Lower leg skin (tissue), 4 donors: ENCODE measurements at regions not wholly inside any gene's neighbourhood (a gene's known extent, or its start where the extent isn't known, plus 50 kb on each side); places are given as distances from the start of the nearest gene placed in this dataset.
"Not testable (repeated sequence)": the region's sequence is repeated elsewhere in the genome, so short reads cannot be mapped to it uniquely, and the experiment has no call there.

ENCODE experiments used
- DNase-seq, 2 donors: peaks; one replicate each; pipeline ENCODE4 v3.0.0-alpha.2; 2019; ENCODE audit warnings: low spot score in 2 of 2
- H3K4me3 ChIP-seq: fragments of 200-600 bp; sonication (generic); 2 replicates; pipeline ENCODE4 v1.5.1; 2017; ENCODE audit warnings: mild to moderate bottlenecking, low read depth; ENCODE audit not compliant: poor library complexity, severe bottlenecking
- POLR2A ChIP-seq, 2 donors: fragments of 450-650 bp; IDR thresholded peaks; one replicate each; pipeline ENCODE4 v1.6.1; 2016 to 2017; ENCODE audit warnings: antibody characterized with exemption in 2 of 2, mild to moderate bottlenecking in 1 of 2, moderate library complexity in 1 of 2
- WGBS, 2 donors: methylation state at CpG; one replicate each; pipeline ENCODE4 v1.1.5; 2018; 5-methylcytosine and 5-hydroxymethylcytosine counted together
- intact Hi-C: fragments of 100-400 bp; cut with DNase I; formaldehyde crosslinking; loops from one replicate; pipeline ENCODE4 v1.15.0; 2023; ENCODE audit warnings: low total_unique reads
- TF ChIP-seq, protein P1 (sequence below), 3 donors: fragments of 450-650 bp; IDR thresholded peaks; one replicate each; pipeline ENCODE4 v1.5.1; 2016; ENCODE audit warnings: antibody characterized with exemption in 3 of 3, mild to moderate bottlenecking in 3 of 3, moderate library complexity in 2 of 3

DNA sequence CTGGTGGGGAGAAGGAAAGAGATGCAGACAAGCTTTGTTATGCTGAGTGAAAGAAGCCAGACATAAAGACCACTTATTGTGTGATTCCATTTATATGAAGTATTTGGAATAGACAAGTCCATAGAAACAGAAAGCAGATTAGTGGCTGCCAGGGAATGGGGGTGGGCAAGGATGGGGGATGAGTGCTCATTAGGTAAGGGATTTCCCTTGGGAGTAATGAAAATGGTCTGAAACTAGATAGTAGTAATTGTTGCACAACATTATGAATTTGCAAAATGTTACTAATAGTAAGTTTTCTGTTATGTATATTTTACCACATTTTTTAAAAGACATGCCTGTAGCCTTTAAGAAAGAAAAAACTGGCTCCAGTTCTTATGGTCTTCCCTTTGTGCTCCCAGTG is 154.9 kb downstream of the LNPK start:
- TF ChIP-seq, protein P1, sequence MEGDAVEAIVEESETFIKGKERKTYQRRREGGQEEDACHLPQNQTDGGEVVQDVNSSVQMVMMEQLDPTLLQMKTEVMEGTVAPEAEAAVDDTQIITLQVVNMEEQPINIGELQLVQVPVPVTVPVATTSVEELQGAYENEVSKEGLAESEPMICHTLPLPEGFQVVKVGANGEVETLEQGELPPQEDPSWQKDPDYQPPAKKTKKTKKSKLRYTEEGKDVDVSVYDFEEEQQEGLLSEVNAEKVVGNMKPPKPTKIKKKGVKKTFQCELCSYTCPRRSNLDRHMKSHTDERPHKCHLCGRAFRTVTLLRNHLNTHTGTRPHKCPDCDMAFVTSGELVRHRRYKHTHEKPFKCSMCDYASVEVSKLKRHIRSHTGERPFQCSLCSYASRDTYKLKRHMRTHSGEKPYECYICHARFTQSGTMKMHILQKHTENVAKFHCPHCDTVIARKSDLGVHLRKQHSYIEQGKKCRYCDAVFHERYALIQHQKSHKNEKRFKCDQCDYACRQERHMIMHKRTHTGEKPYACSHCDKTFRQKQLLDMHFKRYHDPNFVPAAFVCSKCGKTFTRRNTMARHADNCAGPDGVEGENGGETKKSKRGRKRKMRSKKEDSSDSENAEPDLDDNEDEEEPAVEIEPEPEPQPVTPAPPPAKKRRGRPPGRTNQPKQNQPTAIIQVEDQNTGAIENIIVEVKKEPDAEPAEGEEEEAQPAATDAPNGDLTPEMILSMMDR (IDR thresholded peaks at IDR 0.05): no peak
- TF ChIP-seq POLR2A (IDR thresholded peaks at IDR 0.05): no peak
- intact Hi-C loops: no loop called here
- no peak overlapping the region for H3K4me3 ChIP-seq
- DNase-seq: no peak

DNA sequence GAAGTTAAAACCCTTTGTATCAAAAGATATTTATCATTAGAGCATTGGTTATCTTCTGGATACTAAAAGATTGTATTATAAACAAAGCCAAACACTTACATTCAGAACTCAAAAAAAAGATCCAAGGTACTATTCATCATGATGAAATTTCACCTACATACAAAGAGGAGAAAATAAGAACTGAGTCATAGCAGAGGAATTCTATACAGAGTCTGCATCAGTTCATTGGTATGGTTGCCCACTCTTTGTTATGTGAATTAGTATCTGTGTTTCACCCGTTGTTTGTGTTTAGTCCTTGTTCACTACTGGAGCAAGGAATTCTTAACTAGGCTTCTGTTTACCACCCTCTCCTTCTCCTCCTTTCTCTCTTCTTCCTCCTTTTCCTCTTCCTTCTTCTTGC is 157.9 kb downstream of the LNPK start:
- 66 to 77% methylated on average over 1 of the region's 1 CpG for WGBS, 2 donors
- no peak for TF ChIP-seq POLR2A (IDR thresholded peaks at IDR 0.05)
- TF ChIP-seq, protein P1 (IDR thresholded peaks at IDR 0.05): no peak
- DNase-seq: no peak
- intact Hi-C loops: no loop called here
- no peak overlapping the region for H3K4me3 ChIP-seq

- intact Hi-C loops: no loop called here
- 78 to 89% methylated on average over 2 of the region's 2 CpGs for WGBS, 2 donors
- TF ChIP-seq POLR2A (IDR thresholded peaks at IDR 0.05): no peak
- TF ChIP-seq, protein P1 (IDR thresholded peaks at IDR 0.05): no peak
- DNase-seq: no peak
- no peak overlapping the region for H3K4me3 ChIP-seq
These were observed 158.4 kb downstream of the LNPK start for GRCh38 chr2:175843625-175844024.

GRCh38 chr2:175842996-175843395 is 159.1 kb downstream of the LNPK start:
- 52 to 72% methylated on average over 3 of the region's 3 CpGs for WGBS, 2 donors
- intact Hi-C loops: no loop called here
- H3K4me3 ChIP-seq: no peak overlapping the region
- TF ChIP-seq, protein P1 (IDR thresholded peaks at IDR 0.05): no peak
- TF ChIP-seq POLR2A (IDR thresholded peaks at IDR 0.05): no peak
- DNase-seq: no peak

DNA sequence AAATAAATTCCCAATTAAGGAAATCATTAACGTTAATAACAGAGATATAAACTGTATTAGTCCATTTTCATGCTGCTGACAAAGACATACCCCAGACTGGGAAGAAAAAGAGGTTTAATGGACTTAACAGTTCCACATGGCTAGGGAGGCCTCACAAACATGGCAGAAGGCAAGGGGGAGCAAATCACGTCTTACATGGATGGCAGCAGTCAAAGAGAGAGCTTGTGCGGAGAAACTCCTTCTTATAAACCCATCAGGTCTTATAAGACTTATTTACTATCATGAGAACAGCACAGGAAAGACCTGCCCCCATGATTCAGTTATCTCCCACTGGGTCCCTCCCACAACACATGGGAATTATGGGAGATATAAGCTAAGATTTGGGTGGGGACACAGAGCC is 161.3 kb downstream of the LNPK start:
- H3K4me3 ChIP-seq, intact Hi-C loops, DNase-seq: not testable (repeated sequence)
- 90 to 91% methylated on average over 3 of the region's 3 CpGs for WGBS, 2 donors

GRCh38 chr2:175840256-175840655 is 161.8 kb downstream of the LNPK start:
- no peak overlapping the region for H3K4me3 ChIP-seq
- DNase-seq: no peak
- intact Hi-C loops: no loop called here
- TF ChIP-seq POLR2A (IDR thresholded peaks at IDR 0.05): no peak
- TF ChIP-seq, protein P1 (IDR thresholded peaks at IDR 0.05): no peak
- 65 to 68% methylated on average over 1 of the region's 1 CpG for whole genome bisulfite sequencing, 2 donors
